ENCODE measurements at regions not wholly inside any gene's neighbourhood (a gene's known extent, or its start where the extent isn't known, plus 50 kb on each side); places are given as distances from the start of the nearest gene placed in this dataset.
"Not testable (repeated sequence)": the region's sequence is repeated elsewhere in the genome, so short reads cannot be mapped to it uniquely, and the experiment has no call there.

- not testable (repeated sequence) for TF ChIP-seq CTCF (IDR thresholded peaks at IDR 0.05; ENCODE audit: low read depth, low read length); POLR2A (IDR thresholded peaks at IDR 0.05; ENCODE audit: extremely low read depth, insufficient read length); MAX (IDR thresholded peaks at IDR 0.05; ENCODE audit: low read depth, low read length); MYC (IDR thresholded peaks at IDR 0.05; ENCODE audit: low read depth, low read length)
Measured at GRCh38 chr5:91304015-91304414, 79.1 kb downstream of the ARRDC3 start.
